ENCODE measurements at regions not wholly inside any gene's neighbourhood (a gene's known extent, or its start where the extent isn't known, plus 50 kb on each side); places are given as distances from the start of the nearest gene placed in this dataset.
"Not testable (repeated sequence)": the region's sequence is repeated elsewhere in the genome, so short reads cannot be mapped to it uniquely, and the experiment has no call there.

DNA sequence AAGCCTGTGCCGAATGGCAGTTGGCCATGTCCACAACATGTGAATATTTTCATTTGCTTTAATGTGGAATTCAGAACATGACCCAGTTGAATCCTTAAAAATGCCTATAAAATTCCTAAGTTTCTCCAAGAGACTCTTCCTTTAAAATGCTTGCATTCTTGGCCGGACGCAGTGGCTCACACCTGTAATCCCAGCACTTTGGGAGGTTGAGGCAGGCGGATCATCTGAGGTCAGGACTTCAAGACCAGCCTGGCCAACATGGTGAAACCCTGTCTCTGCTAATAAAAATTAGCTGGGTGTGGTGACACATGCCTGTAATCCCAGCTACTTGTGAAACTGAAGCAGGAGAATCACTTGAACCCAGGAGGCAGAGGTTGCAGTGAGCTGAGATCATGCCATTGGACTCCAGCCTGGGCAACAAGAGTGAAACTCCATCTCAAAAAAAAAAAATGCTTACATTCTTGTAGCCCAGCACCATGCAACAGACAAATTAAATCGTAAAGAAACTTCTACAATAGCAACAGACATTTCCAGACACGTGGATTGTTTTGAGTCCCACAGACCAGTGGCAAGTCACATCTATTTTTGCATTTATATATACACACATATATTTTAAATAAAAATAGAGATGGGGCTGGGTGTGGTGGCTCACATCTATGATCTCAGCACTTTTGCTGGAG, 274.4 kb downstream of the GOLGA6L6 start:
- 90% methylated on average over 4 of the region's 6 CpGs for WGBS (ENCODE audit: insufficient coverage)
- H3K27me3 ChIP-seq (ENCODE audit: control insufficient read depth, insufficient read depth, low read length); H3K4me3 ChIP-seq (ENCODE audit: low read length); DNase-seq; H3K36me3 ChIP-seq (ENCODE audit: control insufficient read depth, insufficient read depth, low read length); H3K27ac ChIP-seq (ENCODE audit: low read length); H3K4me1 ChIP-seq (ENCODE audit: control insufficient read depth, insufficient read depth, low read length): not testable (repeated sequence)
- peaks cover 53% of the 10 kb centered on the region for H3K9me3 ChIP-seq (replicated peaks; ENCODE audit: control insufficient read depth, low read depth, low read length)

- not testable (repeated sequence) for H3K36me3 ChIP-seq (ENCODE audit: control insufficient read depth, insufficient read depth, low read length); H3K4me3 ChIP-seq (ENCODE audit: low read length); H3K27me3 ChIP-seq (ENCODE audit: control insufficient read depth, insufficient read depth, low read length); H3K27ac ChIP-seq (ENCODE audit: low read length); H3K4me1 ChIP-seq (ENCODE audit: control insufficient read depth, insufficient read depth, low read length); DNase-seq
- WGBS (ENCODE audit: insufficient coverage): no CpG with 5 or more reads among the region's 1 CpG
- H3K9me3 ChIP-seq (replicated peaks; ENCODE audit: control insufficient read depth, low read depth, low read length): peaks cover 53% of the 10 kb centered on the region
Measured at GRCh38 chr15:20265710-20266109, 275.9 kb downstream of the GOLGA6L6 start.

DNA sequence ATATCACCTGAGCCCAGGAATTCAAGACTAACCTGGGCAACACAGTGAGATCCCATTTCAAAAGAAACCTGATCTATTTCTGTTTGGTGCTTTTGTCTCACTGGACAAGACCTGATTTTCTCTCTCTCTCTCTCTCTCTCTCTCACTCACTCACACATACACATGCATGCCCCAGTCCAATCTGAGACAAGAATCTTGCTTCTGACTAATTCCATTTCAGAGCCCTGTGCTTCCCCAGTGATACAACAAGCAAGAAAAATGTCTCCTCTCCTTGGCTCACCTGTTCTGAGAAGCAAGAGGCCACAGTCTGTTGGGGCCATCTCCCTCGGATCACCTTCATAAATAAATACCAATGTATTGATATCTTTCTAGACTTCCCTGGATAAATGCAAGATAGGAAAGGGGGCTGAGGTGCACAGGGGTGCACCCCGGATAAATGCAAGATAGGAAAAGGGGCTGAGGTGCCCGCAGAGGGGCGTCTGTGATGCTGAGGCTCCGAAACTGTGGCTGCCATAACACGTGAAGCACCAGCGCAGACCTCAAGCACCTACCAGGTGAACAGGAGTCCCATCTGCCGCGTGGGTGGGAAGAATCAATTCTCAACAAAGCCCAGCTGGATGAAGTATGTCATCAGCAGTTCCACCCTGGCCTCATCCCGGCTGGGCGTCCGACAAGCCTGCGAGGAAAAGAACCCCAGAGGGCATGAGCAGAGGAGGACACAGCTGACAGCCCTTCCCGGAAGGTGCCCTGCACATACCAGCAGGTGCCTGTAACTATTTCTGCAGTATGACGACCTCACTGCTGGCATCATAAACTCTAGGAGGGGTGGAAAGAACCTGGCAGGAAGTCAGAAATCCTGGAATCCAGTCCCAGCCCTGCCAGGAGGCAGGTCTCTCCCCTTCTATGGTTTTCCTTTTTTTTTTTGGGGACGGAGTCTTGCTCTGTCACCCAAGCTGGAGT, 280.0 kb downstream of the GOLGA6L6 start:
- H3K9me3 ChIP-seq (replicated peaks; ENCODE audit: control insufficient read depth, low read depth, low read length): peaks cover 53% of the 10 kb centered on the region
- DNase-seq; H3K4me1 ChIP-seq (ENCODE audit: control insufficient read depth, insufficient read depth, low read length); H3K4me3 ChIP-seq (ENCODE audit: low read length); H3K36me3 ChIP-seq (ENCODE audit: control insufficient read depth, insufficient read depth, low read length); H3K27me3 ChIP-seq (ENCODE audit: control insufficient read depth, insufficient read depth, low read length); H3K27ac ChIP-seq (ENCODE audit: low read length): not testable (repeated sequence)
- WGBS (ENCODE audit: insufficient coverage): 83% methylated on average over 15 of the region's 16 CpGs

GRCh38 chr15:20260650-20261049, 280.9 kb downstream of the GOLGA6L6 start:
- H3K4me1 ChIP-seq (ENCODE audit: control insufficient read depth, insufficient read depth, low read length); H3K4me3 ChIP-seq (ENCODE audit: low read length); H3K27ac ChIP-seq (ENCODE audit: low read length); H3K36me3 ChIP-seq (ENCODE audit: control insufficient read depth, insufficient read depth, low read length); DNase-seq; H3K27me3 ChIP-seq (ENCODE audit: control insufficient read depth, insufficient read depth, low read length): not testable (repeated sequence)
- whole genome bisulfite sequencing (ENCODE audit: insufficient coverage): 70% methylated on average over 7 of the region's 7 CpGs
- peaks cover 57% of the 10 kb centered on the region for H3K9me3 ChIP-seq (replicated peaks; ENCODE audit: control insufficient read depth, low read depth, low read length)

DNA sequence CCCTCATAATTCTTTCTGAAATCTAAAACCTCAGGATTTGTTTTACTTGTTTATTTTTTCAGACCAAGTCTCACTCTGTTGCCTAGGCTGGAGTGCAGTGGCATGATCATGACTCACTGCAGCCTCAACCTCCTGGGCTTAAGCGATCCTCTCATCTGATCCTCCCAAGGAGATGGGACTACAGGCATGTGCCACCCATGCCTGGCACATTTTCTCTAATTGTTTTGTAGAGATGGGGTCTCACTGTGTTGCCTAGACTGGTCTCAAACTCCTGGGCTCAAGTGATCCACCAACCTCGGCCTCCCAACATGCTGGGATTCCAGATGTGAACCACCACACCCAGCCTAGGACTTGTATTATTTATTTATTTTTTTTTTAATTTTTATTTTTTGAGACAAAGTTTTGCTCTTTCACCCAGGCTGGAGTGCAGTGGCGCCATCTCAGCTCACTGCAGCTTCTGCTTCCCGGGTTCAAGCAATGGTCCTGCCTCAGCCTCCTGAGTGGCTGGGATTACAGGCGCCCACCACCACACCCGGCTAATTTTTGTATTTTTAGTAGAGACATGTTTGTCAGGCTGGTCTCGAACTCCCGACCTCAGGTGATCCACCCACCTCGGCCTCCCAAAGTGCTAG, 281.9 kb downstream of the GOLGA6L6 start:
- H3K27ac ChIP-seq (ENCODE audit: low read length); H3K27me3 ChIP-seq (ENCODE audit: control insufficient read depth, insufficient read depth, low read length): not testable (repeated sequence)
- 88% methylated on average over 5 of the region's 9 CpGs for WGBS (ENCODE audit: insufficient coverage)

GRCh38 chr15:20256394-20256793, 285.2 kb downstream of the GOLGA6L6 start:
- H3K9me3 ChIP-seq (replicated peaks; ENCODE audit: control insufficient read depth, low read depth, low read length): peaks cover 58% of the 10 kb centered on the region
- WGBS (ENCODE audit: insufficient coverage): 79% methylated on average over 4 of the region's 7 CpGs
- DNase-seq; H3K4me3 ChIP-seq (ENCODE audit: low read length); H3K27me3 ChIP-seq (ENCODE audit: control insufficient read depth, insufficient read depth, low read length); H3K4me1 ChIP-seq (ENCODE audit: control insufficient read depth, insufficient read depth, low read length); H3K36me3 ChIP-seq (ENCODE audit: control insufficient read depth, insufficient read depth, low read length); H3K27ac ChIP-seq (ENCODE audit: low read length): not testable (repeated sequence)

More for the DNA sequence above, 281.9 kb downstream of the GOLGA6L6 start:
- H3K4me3 ChIP-seq (ENCODE audit: low read length); H3K4me1 ChIP-seq (ENCODE audit: control insufficient read depth, insufficient read depth, low read length); DNase-seq; H3K36me3 ChIP-seq (ENCODE audit: control insufficient read depth, insufficient read depth, low read length): not testable (repeated sequence)
- peaks cover 64% of the 10 kb centered on the region for H3K9me3 ChIP-seq (replicated peaks; ENCODE audit: control insufficient read depth, low read depth, low read length)

DNA sequence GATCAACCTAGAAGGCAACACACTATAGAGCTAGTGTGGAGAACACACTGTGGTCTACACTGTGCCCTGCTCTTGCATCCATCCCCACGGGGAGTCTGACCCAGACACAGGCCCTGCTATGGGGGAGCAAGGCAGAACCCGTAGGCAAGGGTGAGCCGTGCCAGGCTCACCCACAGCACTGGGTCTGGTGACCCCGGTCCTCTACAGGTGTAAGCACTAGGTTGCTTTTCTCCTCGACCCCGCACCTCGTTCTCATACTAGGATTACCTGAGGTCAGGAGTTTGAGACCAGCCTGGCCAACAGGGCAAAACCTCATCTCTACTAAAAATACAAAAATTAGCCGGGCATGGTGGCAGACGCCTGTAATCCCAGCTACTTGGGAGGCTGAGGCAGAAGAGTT, 286.0 kb downstream of the GOLGA6L6 start:
- peaks cover 61% of the 10 kb centered on the region for H3K9me3 ChIP-seq (replicated peaks; ENCODE audit: control insufficient read depth, low read depth, low read length)
- not testable (repeated sequence) for H3K27ac ChIP-seq (ENCODE audit: low read length); H3K4me1 ChIP-seq (ENCODE audit: control insufficient read depth, insufficient read depth, low read length); H3K36me3 ChIP-seq (ENCODE audit: control insufficient read depth, insufficient read depth, low read length); H3K4me3 ChIP-seq (ENCODE audit: low read length); DNase-seq; H3K27me3 ChIP-seq (ENCODE audit: control insufficient read depth, insufficient read depth, low read length)
- 65% methylated on average over 7 of the region's 9 CpGs for WGBS (ENCODE audit: insufficient coverage)

- H3K27ac ChIP-seq (ENCODE audit: low read length); H3K36me3 ChIP-seq (ENCODE audit: control insufficient read depth, insufficient read depth, low read length); DNase-seq; H3K4me3 ChIP-seq (ENCODE audit: low read length); H3K27me3 ChIP-seq (ENCODE audit: control insufficient read depth, insufficient read depth, low read length); H3K4me1 ChIP-seq (ENCODE audit: control insufficient read depth, insufficient read depth, low read length): not testable (repeated sequence)
- H3K9me3 ChIP-seq (replicated peaks; ENCODE audit: control insufficient read depth, low read depth, low read length): peaks cover 65% of the 10 kb centered on the region
- WGBS (ENCODE audit: insufficient coverage): 57% methylated on average over 1 of the region's 2 CpGs
Measured at GRCh38 chr15:20253047-20253615, 288.5 kb downstream of the GOLGA6L6 start.

- not testable (repeated sequence) for H3K36me3 ChIP-seq (ENCODE audit: control insufficient read depth, insufficient read depth, low read length); H3K27me3 ChIP-seq (ENCODE audit: control insufficient read depth, insufficient read depth, low read length); H3K27ac ChIP-seq (ENCODE audit: low read length); H3K4me3 ChIP-seq (ENCODE audit: low read length); DNase-seq; H3K4me1 ChIP-seq (ENCODE audit: control insufficient read depth, insufficient read depth, low read length)
- peaks cover 67% of the 10 kb centered on the region for H3K9me3 ChIP-seq (replicated peaks; ENCODE audit: control insufficient read depth, low read depth, low read length)
- WGBS (ENCODE audit: insufficient coverage): 69% methylated on average over 7 of the region's 7 CpGs
Measured at GRCh38 chr15:20252040-20252439, 289.6 kb downstream of the GOLGA6L6 start.
